HEK293 (cell line): ENCODE measurements at regions not wholly inside any gene's neighbourhood (a gene's known extent, or its start where the extent isn't known, plus 50 kb on each side); places are given as distances from the start of the nearest gene placed in this dataset.

Experiments
- CTCF ChIP-seq: fragments of 450-650 bp; formaldehyde crosslinking; IDR thresholded peaks from 2 replicates; pipeline ENCODE4 v1.5.1; 2016; ENCODE audit warnings: missing biosample characterization, missing genetic modification characterization
- KLF7 ChIP-seq: fragments of 450-650 bp; formaldehyde crosslinking; IDR thresholded peaks from 2 replicates; pipeline ENCODE4 v1.5.1; 2016; ENCODE audit warnings: missing biosample characterization, missing genetic modification characterization, borderline replicate concordance
- ZNF785 ChIP-seq: fragments of 450-650 bp; formaldehyde crosslinking; IDR thresholded peaks from 2 replicates; pipeline ENCODE4 v1.5.1; 2016; ENCODE audit warnings: missing biosample characterization, missing genetic modification characterization

- no peak for TF ChIP-seq KLF7 (tag by site-specific recombination)
- TF ChIP-seq CTCF (tag by site-specific recombination), result peak; percentile 31; the same call in 1 of the 2 replicates
- TF ChIP-seq ZNF785, result no peak
Measured at GRCh38 chr1:47569681-47570470, 132.0 kb downstream of the FOXD2 start.
